ENCODE measurements at regions not wholly inside any gene's neighbourhood (a gene's known extent, or its start where the extent isn't known, plus 50 kb on each side); places are given as distances from the start of the nearest gene placed in this dataset.

DNA sequence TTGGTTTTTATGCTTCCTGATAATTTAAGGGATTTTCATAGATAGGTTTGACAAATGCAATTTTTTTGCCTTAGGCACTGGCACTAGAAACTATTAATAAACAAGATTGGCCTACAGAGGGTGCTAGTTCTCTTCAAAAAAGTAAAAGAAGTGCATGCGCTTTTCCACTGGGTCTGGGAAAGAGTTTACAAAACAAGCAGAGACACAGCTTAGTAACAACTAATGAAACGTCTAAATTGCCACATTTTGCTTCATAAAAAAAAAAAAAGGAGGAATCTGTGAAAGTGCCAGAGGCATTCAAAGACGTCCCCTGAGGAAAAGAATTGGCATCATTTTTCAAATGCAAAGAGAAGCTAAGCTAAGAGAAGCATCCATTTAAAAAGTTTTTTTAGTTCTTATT lies 58.3 kb upstream of the EEA1 start:
- peak overlapping the region; percentile 42 to 79 (median 70); a peak in 21 of 22 replicates for H3K9ac ChIP-seq
- no peaks in the 10 kb centered on the region for H3K27me3 ChIP-seq
- peak overlapping the region; percentile 56 to 91 (median 82) for H3K4me2 ChIP-seq
- no peak for TF ChIP-seq Cebpa-rat (IDR thresholded peaks at IDR 0.05)
- no peaks in the 10 kb centered on the region for H3K36me3 ChIP-seq
- peak overlapping the region; percentile 59 to 86 (median 74) for H3K27ac ChIP-seq
- H3K4me3 ChIP-seq, result peak overlapping the region in 6 of 10 experiments; percentile 0 to 46 (median 28); a peak in 6 of 20 replicates
- H3K9me3 ChIP-seq (replicated peaks in 1 of 11), result peaks cover 12 to 19% (median 16%) of the 10 kb centered on the region in 11 experiments; a peak in 21 of 22 replicates
- no peaks in the 10 kb centered on the region for H4K20me1 ChIP-seq
- peaks cover 13 to 29% (median 19%) of the 10 kb centered on the region in 10 experiments for H3K4me1 ChIP-seq

DNA sequence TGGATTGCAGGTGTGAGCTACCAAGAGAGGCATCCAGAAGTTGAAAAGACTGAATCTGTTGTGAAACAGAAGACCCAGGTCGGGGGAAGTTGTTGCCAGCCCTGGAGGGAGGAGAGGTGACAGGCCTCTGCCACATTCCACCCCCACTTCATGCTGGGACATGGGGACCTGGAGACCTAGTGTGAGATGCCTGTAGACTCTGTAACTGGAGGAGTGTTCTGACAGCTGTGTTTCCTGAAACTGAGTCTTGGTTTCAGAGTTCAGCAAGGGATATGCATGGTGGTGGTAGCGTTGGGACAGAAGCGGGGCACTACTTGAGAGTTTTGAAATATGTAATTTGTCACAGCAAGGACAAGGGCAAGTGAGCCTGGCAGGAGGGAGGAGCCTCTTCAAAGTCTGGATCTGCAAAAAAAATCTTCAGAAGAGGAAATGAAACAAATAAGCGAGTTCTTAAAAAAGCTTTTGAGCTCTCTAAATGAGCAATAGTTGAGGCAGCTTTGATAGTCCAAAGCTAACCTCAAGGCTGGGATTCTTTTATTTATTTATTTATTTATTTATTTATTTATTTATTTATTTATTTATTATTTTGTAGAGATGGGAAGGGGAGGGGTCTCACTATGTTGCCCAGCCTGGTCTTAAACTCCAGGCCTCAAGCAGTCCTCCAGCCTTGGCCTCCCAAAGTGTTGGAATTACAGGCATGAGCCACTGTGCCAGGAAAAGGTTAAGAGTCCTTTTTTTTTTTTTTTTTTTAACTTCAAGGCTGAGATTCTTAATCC lies 58.9 kb upstream of the EEA1 start:
- H4K20me1 ChIP-seq, result no peaks in the 10 kb centered on the region
- peak overlapping the region; percentile 42 to 79 (median 70); a peak in 21 of 22 replicates for H3K9ac ChIP-seq
- peaks cover 7 to 14% (median 9%) of the 10 kb centered on the region in 11 experiments; a peak in 19 of 22 replicates for H3K9me3 ChIP-seq (replicated peaks in 1 of 11)
- peaks cover 13 to 29% (median 19%) of the 10 kb centered on the region in 10 experiments for H3K4me1 ChIP-seq
- peak in 8 of 11 experiments; percentile 45 to 80 (median 74); a peak in 11 of 22 replicates for TF ChIP-seq Cebpa-rat (IDR thresholded peaks at IDR 0.05)
- no peaks in the 10 kb centered on the region for H3K36me3 ChIP-seq
- H3K4me3 ChIP-seq, result peak overlapping the region in 6 of 10 experiments; percentile 0 to 46 (median 28); a peak in 6 of 20 replicates
- no peaks in the 10 kb centered on the region for H3K27me3 ChIP-seq
- H3K4me2 ChIP-seq, result peak overlapping the region; percentile 56 to 91 (median 82)
- peak overlapping the region; percentile 59 to 86 (median 74) for H3K27ac ChIP-seq

DNA sequence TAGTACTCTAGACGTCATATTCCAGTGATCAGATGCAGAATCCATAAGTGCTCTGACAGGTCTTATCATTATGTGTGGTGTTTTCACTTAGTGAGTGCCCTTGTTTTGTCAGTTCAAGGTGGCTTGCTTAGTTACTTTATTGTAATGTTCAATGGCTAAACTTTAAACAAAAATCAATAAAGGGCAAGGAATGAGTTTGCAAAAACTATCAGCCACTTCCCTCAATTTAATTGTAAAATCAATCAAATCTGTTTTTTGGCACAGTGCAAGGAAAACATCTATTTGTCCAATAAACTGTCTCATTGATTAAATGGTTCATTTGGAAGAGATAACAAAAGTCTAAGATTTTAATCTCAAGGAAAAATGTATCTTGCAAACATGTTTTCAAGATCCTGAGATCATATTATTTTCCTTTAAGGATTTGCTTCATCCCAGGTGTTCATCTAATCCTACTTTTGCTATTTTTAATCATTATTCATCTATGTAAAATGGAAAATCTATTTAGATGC lies 59.6 kb upstream of the EEA1 start:
- Histone ChIP-seq H3K27me3 (no peaks in the 10 kb centered on the region), H3K9ac (peak overlapping the region in 4 of 11 experiments; percentile 23 to 79 (median 76); a peak in 4 of 22 replicates), H3K4me2 (peak overlapping the region; percentile 56 to 90 (median 77)), H3K36me3 (no peaks in the 10 kb centered on the region), H3K9me3 (replicated peaks in 1 of 11) (peaks cover under 1 to 11% (median 4%) of the 10 kb centered on the region in 11 experiments; a peak in 13 of 22 replicates), H3K4me1 (peaks cover 13 to 29% (median 19%) of the 10 kb centered on the region in 10 experiments), H4K20me1 (no peaks in the 10 kb centered on the region), H3K4me3 (no peak overlapping the region), H3K27ac (peak overlapping the region; percentile 44 to 86 (median 73); a peak in 19 of 22 replicates)
- no peak for TF ChIP-seq Cebpa-rat (IDR thresholded peaks at IDR 0.05)

DNA sequence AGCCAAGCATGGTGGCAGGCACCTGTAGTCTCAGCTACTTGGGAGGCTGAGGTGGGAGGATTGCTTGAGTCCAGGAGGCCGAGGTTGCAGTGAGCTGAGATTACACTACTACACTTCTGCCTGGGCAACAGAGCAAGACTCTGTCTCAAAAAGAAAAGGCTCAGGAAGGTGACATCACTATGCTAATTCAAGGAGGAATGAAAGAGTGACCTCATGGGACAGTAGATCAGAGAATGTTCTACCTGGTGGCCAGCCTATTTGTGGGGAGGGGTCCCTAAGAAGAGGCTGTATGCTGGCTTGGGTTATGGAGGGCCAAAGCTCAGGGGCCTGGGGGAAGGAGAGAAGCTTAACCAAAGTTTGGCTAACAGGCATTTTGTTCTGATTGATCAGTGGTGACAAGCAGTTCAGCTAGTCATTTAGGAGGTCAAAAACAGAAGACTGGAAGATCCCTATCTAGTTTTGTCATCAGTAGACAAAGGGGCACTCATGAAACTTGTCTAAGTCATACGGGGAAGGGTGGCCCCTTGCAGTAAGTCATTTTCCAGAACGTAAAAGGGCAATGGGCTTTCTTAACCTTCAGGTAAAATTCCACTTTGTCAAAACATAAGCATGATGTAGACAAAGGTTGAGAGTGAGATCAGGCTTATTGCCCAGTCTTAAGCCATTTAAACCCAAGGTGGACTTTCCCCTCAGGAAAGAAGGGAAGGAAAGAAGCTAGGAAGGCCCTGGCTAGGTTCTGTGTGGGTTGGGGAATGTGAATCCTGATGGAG lies 60.8 kb upstream of the EEA1 start:
- peaks cover 15 to 31% (median 20%) of the 10 kb centered on the region in 10 experiments for H3K4me1 ChIP-seq
- TF ChIP-seq Cebpa-rat (IDR thresholded peaks at IDR 0.05), result no peak
- no peak overlapping the region for H3K4me3 ChIP-seq
- H4K20me1 ChIP-seq, result no peaks in the 10 kb centered on the region
- no peaks in the 10 kb centered on the region for H3K36me3 ChIP-seq
- peaks cover 0 to 11% (median 0%) of the 10 kb centered on the region in 11 experiments; a peak in 5 of 22 replicates for H3K9me3 ChIP-seq (replicated peaks in 1 of 11)
- H3K9ac ChIP-seq, result no peak overlapping the region
- H3K4me2 ChIP-seq, result peak overlapping the region in 1 of 11 experiments; percentile 75; a peak in 1 of 22 replicates
- H3K27me3 ChIP-seq, result no peaks in the 10 kb centered on the region
- no peak overlapping the region for H3K27ac ChIP-seq

DNA sequence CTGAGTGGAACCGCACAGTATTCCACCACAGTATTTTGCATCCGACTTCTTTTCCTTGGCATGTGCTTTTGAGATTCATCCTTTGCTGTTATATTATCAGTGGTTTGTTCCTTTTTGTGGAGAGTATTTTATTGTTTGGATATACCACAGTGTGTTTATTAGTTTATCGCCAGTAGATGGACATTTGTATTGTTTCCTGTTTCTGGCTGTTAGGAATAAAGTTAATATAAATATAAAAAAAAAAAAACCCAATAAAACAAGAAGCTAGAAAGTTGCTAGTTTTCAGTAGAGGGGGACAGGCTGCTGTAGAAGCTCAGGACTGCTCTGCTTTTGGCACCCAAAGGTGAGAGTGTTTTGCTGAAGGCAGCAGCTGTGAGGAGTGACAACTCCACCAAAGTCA lies 62.0 kb upstream of the EEA1 start:
- H3K4me3 ChIP-seq, result no peak overlapping the region
- no peaks in the 10 kb centered on the region for H4K20me1 ChIP-seq
- no peaks in the 10 kb centered on the region for H3K36me3 ChIP-seq
- H3K4me2 ChIP-seq, result no peak overlapping the region
- peaks cover 0 to 11% (median 0%) of the 10 kb centered on the region in 11 experiments; a peak in 5 of 22 replicates for H3K9me3 ChIP-seq (replicated peaks in 1 of 11)
- peaks cover 26 to 44% (median 32%) of the 10 kb centered on the region in 10 experiments for H3K4me1 ChIP-seq
- H3K27me3 ChIP-seq, result no peaks in the 10 kb centered on the region
- TF ChIP-seq Cebpa-rat (IDR thresholded peaks at IDR 0.05), result no peak
- H3K9ac ChIP-seq, result no peak overlapping the region
- H3K27ac ChIP-seq, result no peak overlapping the region

DNA sequence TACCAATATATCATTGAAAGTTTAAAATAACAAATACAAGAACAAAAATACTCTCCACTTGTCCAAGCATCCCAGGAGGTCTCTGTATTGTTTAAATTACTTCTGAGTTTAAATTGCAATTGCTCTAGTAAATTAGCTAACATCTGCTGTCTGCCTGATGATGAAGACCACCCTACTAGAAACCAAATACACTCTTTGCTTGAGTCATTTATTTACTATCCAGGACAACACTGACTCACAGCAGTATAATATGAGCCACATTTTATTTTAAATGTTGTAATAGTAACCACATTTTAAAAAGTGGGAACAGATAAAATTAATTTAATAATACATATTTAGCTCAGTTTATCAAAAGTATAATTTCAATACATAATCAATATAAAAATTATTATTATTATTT lies 62.9 kb upstream of the EEA1 start:
- Histone ChIP-seq H3K9ac (no peak overlapping the region), H4K20me1 (no peaks in the 10 kb centered on the region), H3K4me1 (peaks cover 26 to 44% (median 32%) of the 10 kb centered on the region in 10 experiments), H3K4me2 (no peak overlapping the region), H3K4me3 (no peak overlapping the region), H3K9me3 (replicated peaks in 1 of 11) (peaks cover 0 to 11% (median 0%) of the 10 kb centered on the region in 11 experiments; a peak in 5 of 22 replicates), H3K36me3 (no peaks in the 10 kb centered on the region), H3K27ac (no peak overlapping the region), H3K27me3 (no peaks in the 10 kb centered on the region)
- no peak for TF ChIP-seq Cebpa-rat (IDR thresholded peaks at IDR 0.05)

DNA sequence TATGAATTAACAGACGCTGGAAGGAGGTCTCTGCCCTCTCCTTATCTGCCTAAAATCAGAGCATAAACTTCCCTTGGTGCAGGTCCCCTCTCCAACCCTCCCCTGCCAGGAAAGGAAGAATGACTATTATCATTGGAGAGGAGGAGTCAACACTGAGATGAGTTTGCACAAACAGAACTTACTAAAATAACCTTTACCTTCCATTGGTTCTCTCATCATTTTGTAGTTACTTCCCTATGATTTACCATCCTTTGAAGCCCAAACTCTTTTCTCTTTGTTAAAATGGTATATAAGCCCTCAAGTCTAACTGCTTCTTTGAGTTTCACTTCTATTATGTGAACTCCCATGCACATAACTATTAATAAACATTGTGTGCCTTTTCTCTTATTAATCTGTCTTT lies 64.2 kb upstream of the EEA1 start:
- Histone ChIP-seq H3K9me3 (replicated peaks in 1 of 11) (peaks cover 0 to 11% (median 0%) of the 10 kb centered on the region in 11 experiments; a peak in 5 of 22 replicates), H3K27ac (no peak overlapping the region), H3K4me2 (no peak overlapping the region), H3K4me1 (peaks cover 16 to 34% (median 20%) of the 10 kb centered on the region in 10 experiments), H3K27me3 (no peaks in the 10 kb centered on the region), H3K4me3 (no peak overlapping the region), H3K9ac (no peak overlapping the region), H3K36me3 (no peaks in the 10 kb centered on the region), H4K20me1 (no peaks in the 10 kb centered on the region)
- no peak for TF ChIP-seq Cebpa-rat (IDR thresholded peaks at IDR 0.05)

DNA sequence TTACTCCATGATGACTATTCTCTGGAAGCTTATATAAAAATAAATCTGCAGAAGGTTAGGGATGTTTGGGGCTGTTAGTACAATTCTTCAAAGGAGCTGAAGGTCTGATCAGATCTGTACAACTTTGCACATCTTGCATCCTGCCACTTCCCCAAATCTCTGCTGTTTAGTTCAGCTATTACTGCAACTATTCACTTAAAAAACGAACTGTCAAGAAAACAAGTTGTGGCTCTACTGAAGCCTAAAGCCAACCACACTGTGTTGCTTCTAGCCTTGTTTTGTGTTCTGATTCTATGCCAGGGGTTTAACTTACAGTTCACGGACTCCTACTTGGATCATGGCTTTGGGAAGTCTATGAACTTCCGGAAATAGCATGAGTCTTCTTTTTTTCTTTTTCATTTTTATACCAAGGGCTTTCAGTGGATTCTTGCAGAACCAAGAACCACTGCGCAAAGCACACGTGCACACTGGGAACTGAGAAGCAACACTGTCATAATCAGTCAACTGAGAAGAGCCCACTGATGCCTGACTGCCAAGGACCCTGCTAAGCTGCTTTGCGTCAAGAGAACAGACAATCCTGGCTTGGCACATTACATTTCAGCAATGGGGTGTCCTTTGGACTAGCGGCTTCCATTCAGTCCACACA lies 66.3 kb upstream of the EEA1 start:
- Histone ChIP-seq H3K4me2 (peak overlapping the region; percentile 29 to 74 (median 48); a peak in 21 of 22 replicates), H3K36me3 (no peaks in the 10 kb centered on the region), H3K27ac (peak overlapping the region in 6 of 11 experiments; percentile 3 to 53 (median 22); a peak in 6 of 22 replicates), H3K4me3 (0 out of 20 replicates have a peak overlapping the region, but pooled peaks of 1 of the 10 experiments have one; percentile 10), H3K27me3 (no peaks in the 10 kb centered on the region), H3K9ac (peak overlapping the region in 3 of 11 experiments; percentile 5 to 34 (median 19); a peak in 3 of 22 replicates), H3K4me1 (peaks cover 12 to 22% (median 15%) of the 10 kb centered on the region in 10 experiments), H3K9me3 (replicated peaks in 1 of 11) (peaks cover 0 to 11% (median 0%) of the 10 kb centered on the region in 11 experiments; a peak in 5 of 22 replicates), H4K20me1 (no peaks in the 10 kb centered on the region)
- TF ChIP-seq Cebpa-rat (IDR thresholded peaks at IDR 0.05), result no peak
